ENCODE measurements at regions not wholly inside any gene's neighbourhood (a gene's known extent, or its start where the extent isn't known, plus 50 kb on each side); places are given as distances from the start of the nearest gene placed in this dataset.

DNA sequence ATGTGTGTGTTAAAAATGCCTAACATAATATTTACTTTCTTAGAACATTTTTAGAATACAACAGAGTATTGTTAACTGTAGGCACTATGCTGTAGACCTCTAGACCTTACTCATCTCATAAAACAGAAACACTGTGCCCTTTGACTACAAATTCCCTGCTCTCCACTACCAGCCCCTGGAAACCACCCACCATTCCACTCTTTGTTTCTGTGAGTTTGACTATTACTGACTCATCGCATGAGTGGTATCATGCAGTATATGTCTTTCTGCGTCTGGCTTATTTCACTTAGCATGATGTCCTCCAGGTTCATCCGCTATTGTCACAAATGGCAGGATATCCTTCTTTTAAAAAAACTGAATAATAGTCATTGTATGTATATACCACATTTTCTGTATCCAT is 216.7 kb upstream of the CFAP20DC start:
- no peak for TF ChIP-seq CTCF (IDR thresholded peaks at IDR 0.05; ENCODE audit: low read depth, low read length, missing input control)
- TF ChIP-seq HNF4A (conservative IDR thresholded peaks at IDR 0.05), result no peak
